Transverse colon (tissue), 4 donors: ENCODE measurements at regions not wholly inside any gene's neighbourhood (a gene's known extent, or its start where the extent isn't known, plus 50 kb on each side); places are given as distances from the start of the nearest gene placed in this dataset.

Experiments
- CTCF ChIP-seq, 5 experiments: fragments of 200-600 bp in 3 of 5; fragments of 450-650 bp in 2 of 5; sonication (generic) in 3 of 5; IDR thresholded peaks; 1 replicate in 2 of 5; 2 replicates in 3 of 5; pipeline ENCODE4 v1.5.1; 2016 to 2017; ENCODE audit warnings: antibody characterized with exemption in 5 of 5, inconsistent platforms in 3 of 5, mild to moderate bottlenecking in 2 of 5, moderate library complexity in 1 of 5
- EP300 ChIP-seq: sonication (generic); formaldehyde crosslinking; IDR thresholded peaks from one replicate; pipeline ENCODE4 v1.6.1; 2017; ENCODE audit warnings: antibody characterized with exemption, low read depth
- POLR2A ChIP-seq: fragments of 450-650 bp; IDR thresholded peaks from one replicate; pipeline ENCODE4 v1.6.1; 2016; ENCODE audit warnings: antibody characterized with exemption, mild to moderate bottlenecking, moderate library complexity
- POLR2AphosphoS5 ChIP-seq, 3 donors: sonication (generic); formaldehyde crosslinking; IDR thresholded peaks; one replicate each; pipeline ENCODE4 v1.6.1; 2016; ENCODE audit warnings: antibody characterized with exemption in 3 of 3

GRCh38 chr15:84398763-84399701 lies 163.5 kb downstream of the GOLGA6L4 start:
- TF ChIP-seq CTCF (IDR thresholded peaks at IDR 0.05) (no peak), POLR2AphosphoS5 (IDR thresholded peaks at IDR 0.05) (no peak), POLR2A (no peak), EP300 (no peak)
